Fibroblast of lung (primary cell): ENCODE measurements at regions not wholly inside any gene's neighbourhood (a gene's known extent, or its start where the extent isn't known, plus 50 kb on each side); places are given as distances from the start of the nearest gene placed in this dataset.

Experiments
- EZH2 ChIP-seq: IDR thresholded peaks from 2 replicates; pipeline ENCODE4 v1.5.1; 2012; ENCODE audit warnings: low read length, control low read depth, mild to moderate bottlenecking; ENCODE audit errors: missing control alignments
- TF ChIP-seq, protein P1 (sequence below), 2 donors: IDR thresholded peaks in 1 of 2; conservative IDR thresholded peaks in 1 of 2; 1 replicate in 1 of 2; 2 replicates in 1 of 2; pipeline ENCODE4 v1.5.1; 2011 to 2012; ENCODE audit warnings: low read length in 2 of 2, control low read depth in 1 of 2, inconsistent platforms in 1 of 2, low read depth in 1 of 2, mild to moderate bottlenecking in 1 of 2

- TF ChIP-seq, protein P1, sequence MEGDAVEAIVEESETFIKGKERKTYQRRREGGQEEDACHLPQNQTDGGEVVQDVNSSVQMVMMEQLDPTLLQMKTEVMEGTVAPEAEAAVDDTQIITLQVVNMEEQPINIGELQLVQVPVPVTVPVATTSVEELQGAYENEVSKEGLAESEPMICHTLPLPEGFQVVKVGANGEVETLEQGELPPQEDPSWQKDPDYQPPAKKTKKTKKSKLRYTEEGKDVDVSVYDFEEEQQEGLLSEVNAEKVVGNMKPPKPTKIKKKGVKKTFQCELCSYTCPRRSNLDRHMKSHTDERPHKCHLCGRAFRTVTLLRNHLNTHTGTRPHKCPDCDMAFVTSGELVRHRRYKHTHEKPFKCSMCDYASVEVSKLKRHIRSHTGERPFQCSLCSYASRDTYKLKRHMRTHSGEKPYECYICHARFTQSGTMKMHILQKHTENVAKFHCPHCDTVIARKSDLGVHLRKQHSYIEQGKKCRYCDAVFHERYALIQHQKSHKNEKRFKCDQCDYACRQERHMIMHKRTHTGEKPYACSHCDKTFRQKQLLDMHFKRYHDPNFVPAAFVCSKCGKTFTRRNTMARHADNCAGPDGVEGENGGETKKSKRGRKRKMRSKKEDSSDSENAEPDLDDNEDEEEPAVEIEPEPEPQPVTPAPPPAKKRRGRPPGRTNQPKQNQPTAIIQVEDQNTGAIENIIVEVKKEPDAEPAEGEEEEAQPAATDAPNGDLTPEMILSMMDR (conservative IDR thresholded peaks at IDR 0.05 in 1 of 2, IDR thresholded peaks at IDR 0.05 in 1 of 2; ENCODE audit: low read depth in 1 of 2, low read length in 2 of 2), result no peak
- TF ChIP-seq EZH2, result no peak
These were observed 428.1 kb downstream of the PYDC2 start for GRCh38 chr3:191889106-191889505.
